HG02885 (cell line): ENCODE measurements at regions not wholly inside any gene's neighbourhood (a gene's known extent, or its start where the extent isn't known, plus 50 kb on each side); places are given as distances from the start of the nearest gene placed in this dataset.
"Not testable (repeated sequence)": the region's sequence is repeated elsewhere in the genome, so short reads cannot be mapped to it uniquely, and the experiment has no call there.

Source experiments
- ATAC-seq: cut with Tn5 transposase; IDR thresholded peaks from one replicate; pipeline ENCODE4 v1.9.1; 2021; ENCODE audit warnings: mild to moderate bottlenecking; ENCODE audit not compliant: unreplicated experiment, poor library complexity

DNA sequence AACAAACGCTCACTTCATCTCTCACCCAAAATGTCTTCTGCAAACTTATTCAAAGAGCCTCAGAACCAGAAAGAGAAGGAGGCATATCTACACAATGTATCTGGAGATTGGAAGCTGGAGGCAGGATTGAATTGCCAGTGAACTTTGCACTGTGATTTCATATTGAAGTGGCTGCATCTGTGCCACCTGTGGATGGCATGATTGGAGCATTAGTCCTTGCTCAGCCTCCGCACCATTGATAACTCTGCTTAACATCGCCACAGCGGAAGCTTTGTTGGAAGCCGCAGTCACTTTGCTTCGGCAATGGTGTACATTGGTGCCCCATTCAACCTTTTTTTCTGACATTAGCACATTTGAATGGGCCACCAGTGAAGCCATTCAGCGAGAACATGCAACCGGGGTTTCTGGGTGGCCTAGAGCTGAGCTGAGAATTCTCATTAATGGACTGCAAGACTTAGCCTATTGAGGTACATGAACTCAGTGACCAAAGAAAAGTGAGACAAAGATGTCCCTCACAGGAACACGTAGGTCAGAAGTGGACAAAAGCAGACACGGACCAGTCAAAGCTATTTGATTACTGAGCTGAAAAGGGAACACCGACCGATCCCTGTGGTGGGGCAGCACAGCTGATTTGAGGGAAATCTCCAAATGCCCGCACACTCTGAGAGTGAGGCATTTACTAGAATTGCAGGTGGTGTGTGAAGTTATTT, 130.4 kb downstream of the BRMS1L start:
- ATAC-seq = no peak

DNA sequence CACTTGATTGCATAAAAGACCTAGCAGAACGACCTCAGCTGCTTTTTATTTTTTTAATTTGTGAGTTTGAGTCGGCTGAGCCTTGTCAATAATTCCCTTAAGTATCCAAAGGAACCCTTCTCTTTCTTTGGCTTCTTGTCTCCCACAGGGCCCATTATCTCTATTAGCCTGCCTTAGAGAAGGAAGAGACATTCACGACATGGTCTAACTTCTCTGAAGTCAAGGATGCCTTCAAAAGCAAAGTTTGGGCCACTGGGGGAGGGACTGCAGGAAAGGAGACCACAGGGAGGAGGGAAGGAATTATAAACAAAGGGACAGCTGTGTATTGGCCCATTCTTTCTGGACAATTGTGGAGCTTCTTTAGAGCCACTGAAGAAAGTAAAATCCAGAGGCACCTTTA, 126.4 kb downstream of the BRMS1L start:
- no peak for ATAC-seq

DNA sequence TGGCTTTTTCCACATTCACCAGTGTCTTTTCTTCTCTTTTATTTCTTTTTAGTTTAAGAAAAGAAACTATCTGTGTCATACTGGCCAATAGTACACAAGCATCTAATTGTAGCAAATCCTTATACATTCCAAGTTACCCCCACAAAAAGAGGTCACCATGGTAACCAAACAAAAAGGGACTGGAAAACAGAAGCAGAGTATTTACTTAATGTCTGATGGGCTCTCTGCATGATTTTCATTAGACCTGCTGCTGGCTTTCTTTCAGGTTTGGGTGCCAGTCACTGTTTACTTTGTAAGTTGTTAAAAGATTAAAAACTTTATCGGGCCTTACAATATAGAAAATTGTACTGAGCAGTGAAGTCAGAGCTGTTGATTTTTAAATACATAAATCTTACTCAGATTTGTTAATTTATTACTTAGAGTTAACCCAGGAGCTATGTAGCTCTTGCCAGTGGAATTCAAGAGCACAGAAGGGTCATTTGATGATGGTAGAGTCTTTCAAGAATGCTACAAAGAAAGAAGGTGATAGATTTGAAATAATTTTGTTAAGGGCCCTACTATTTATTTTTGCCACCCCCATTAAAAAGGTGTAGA, 123.9 kb downstream of the BRMS1L start:
- no peak for ATAC-seq

DNA sequence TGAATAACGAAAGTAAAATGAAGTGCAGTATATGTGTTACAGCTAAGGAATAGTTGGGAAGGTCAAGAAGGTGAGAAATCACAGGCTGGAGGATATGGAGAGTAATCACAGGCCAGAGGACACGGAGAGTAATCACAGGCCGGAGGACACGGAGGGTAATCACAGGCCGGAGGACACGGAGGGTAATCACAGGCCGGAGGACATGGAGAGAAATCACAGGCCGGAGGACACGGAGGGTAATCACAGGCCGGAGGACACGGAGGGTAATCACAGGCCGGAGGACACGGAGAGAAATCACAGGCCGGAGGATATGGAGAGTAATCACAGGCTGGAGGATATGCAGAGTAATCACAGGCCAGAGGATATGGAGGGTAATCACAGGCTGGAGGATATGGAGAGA, 121.8 kb downstream of the BRMS1L start:
- ATAC-seq = not testable (repeated sequence)

DNA sequence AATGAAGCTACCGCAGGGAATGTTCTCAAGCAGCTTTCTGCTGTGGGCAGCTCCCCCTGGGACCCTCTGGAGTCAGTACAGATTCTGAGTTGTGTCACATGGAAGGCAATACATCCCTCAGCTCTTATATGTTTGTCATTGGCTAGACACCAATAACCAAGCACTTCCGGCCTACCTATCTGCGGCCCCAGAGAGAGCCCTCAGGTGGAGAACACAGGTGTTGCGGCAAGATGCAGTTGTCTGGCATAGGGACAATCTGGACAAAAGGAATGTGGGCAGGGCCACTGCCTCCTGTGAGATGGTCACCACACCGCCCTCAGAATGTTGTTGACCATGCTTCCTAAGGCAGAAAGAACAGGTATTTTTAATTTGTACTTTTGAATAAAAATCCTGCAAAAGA, 118.7 kb downstream of the BRMS1L start:
- ATAC-seq = no peak

DNA sequence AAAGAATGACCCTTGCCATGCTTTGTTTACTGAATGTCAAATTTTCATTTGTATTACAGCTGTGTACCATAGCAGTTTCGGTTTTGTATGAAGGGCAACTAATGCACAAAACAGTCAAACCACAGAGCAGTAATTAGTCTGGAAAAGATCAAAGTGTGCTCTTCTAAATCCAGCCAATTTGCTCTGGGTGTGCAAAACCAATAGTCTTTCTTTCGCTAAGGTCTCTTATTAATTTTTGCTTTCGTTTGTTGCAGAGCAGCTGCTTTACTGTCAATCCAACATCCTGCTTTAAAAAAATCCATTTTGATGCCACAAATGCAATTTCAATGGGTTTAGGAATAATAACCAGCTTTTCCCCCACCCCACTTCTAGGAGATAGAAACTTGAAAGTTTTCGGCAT, 114.2 kb downstream of the BRMS1L start:
- peak; percentile 77 for ATAC-seq

DNA sequence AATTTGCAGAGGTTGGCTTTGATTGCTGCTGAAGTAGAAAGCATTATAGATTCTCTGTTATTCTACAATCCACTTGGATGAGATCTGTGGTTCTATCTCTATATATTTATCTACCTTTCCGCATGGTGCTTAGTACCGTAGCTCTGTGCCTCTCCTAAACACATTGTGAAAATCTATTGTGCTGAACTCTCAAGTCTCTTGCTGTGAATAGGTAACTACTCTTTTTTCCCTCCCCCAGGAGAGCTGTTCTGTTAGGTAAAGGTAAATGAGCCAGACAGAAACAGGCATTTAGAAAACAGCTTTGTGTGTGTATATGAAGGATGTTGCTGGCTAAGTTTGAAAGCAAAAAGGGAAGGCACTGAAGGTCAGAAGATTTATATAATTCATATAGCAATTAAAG, 112.6 kb downstream of the BRMS1L start:
- no peak for ATAC-seq

DNA sequence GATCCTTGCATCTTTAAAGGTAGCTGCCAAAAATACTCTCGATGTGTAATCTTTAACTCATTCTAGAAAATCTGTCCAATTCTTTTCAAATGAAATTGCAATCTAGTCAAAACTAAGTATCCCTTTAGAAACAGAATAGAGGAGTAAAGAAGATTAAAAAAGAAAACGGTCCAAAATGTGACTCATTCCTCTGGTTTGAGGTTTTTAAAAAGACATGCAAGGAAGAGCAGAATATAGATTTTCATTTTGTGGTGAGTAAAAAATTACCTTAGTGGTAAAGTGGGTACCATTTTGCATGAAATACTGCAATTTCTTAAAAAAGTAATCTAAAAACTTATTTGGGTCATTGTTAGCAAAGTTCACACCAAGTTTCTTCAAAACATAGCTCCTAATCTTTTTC, 108.4 kb downstream of the BRMS1L start:
- peak; percentile 62 for ATAC-seq

DNA sequence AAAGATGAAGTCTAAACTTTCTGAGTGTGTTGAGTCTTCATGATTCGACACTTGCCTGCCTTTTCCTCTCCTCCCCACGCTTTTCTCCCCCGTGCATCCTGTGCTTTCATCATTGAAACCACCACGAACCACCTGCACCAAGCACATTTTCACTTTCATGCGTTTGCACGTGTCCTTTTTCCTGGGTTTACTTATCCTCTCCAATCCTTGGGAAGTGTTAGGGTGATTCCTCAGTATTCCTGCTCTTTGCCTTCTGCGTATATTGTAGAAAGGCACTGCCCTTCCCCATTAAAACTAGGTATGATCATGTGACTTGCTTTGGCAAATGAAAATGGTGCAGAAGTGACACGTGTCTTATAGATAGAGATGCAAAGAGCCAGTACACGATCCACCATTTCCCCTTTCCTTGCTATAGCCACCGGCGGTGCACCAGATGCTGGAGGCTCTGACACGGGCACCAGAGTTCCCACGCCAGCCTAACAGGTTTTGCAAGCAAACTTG, 106.6 kb downstream of the BRMS1L start:
- ATAC-seq = peak; percentile 69

DNA sequence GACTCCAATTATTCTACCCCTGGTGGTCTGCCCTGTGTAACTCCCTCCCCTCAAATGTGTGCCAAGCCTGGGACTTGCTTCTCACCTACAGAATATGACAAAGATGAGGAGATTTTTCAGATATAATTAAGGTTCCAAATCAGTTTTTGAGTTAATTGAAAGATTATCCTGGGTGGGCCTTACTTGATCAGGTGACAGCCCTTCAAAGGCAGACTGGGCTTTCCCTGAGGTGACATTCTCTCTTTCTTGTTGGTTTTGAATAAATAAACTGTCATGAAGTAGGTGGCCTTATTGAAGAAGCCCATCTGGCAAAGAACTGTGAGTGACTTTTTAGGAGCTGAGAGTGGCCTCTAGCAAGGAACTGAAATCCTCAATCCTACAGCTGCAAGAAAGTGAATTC, 106.0 kb downstream of the BRMS1L start:
- ATAC-seq = peak; percentile 22

DNA sequence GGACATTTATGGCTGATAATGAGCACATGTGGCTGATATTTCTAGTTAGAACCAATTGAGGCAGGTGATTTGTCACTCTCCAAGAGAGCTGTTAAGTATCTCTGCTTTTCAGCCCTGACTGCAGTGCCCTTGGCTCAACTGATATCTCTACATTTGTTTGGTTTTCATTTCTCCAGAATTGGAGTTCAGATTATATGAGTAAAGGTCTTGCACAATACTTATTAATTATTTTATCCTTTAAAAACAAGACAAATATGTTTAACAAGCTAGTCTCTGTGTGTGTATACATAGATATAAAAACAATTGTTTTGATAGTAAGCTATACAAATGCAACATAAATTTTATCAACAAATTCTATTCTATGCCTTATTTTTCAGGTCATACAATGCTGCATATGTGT, 105.2 kb downstream of the BRMS1L start:
- no peak for ATAC-seq

DNA sequence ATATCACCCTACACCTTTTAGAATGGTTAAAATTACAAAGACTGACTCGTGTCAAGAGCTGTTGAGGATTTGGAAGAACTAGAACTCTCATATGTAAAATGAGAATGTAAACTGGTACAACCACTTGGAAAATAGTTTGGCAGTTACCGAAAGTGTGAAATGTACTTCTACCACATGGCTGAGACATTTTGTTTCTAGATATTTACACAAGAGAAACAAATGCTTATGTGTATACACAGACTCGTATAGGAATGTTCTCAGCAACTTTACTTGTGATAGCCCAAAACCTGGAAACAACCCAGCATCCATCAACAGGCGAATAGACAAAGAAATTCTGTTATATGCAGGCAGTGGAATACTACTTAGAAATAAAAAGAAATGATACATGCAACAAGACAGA, 103.0 kb downstream of the BRMS1L start:
- no peak for ATAC-seq

DNA sequence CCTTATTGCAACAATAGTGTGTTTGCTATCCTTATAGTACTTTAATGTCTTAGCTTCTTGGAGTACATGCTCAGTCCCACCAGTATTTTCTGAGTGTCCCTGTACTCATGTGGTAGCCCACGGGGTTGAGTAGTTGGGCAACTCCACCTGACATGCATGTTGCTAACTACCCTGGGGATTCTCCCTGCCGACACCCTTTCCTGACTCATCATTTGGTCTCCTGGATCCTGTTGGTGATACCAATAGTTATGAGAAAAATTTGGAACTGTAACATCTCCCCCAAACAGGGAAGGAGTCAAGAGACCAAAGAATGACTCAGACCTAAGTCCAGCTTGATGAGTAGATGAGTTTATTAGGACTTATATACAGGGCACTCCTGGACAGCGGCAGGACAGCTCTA, 101.6 kb downstream of the BRMS1L start:
- ATAC-seq = no peak

DNA sequence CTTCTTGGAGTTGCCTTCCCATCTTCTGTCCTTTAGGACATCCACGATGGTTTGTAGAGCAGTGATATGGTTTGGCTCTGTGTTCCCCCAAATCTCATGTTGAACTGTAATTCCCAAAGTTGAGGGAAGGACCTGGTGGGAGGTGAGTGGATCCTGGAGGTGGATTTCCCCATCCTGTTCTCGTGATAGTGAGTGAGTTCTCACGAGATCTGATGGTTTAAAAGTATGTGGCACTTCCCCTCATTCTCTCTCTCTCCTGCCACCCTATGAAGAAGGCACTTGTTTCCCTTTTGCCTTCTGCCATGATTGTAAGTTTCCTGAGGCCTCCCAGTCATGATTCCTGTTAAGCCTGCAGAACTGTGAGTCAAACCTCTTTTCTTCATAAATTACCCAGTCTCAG, 99.2 kb downstream of the BRMS1L start:
- no peak for ATAC-seq

DNA sequence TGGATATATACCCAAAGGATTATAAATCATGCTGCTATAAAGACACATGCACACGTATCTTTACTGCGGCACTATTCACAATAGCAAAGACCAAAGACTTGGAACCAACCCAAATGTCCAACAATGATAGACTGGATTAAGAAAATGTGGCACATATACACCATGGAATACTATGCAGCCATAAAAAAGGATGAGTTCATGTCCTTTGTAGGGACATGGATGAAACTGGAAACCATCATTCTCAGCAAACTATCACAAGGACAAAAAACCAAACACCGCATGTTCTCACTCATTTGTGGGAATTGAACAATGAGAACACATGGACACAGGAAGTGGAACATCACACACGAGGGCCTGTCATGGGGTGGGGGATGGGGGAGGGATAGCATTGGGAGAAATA, 96.5 kb downstream of the BRMS1L start:
- ATAC-seq = not testable (repeated sequence)

DNA sequence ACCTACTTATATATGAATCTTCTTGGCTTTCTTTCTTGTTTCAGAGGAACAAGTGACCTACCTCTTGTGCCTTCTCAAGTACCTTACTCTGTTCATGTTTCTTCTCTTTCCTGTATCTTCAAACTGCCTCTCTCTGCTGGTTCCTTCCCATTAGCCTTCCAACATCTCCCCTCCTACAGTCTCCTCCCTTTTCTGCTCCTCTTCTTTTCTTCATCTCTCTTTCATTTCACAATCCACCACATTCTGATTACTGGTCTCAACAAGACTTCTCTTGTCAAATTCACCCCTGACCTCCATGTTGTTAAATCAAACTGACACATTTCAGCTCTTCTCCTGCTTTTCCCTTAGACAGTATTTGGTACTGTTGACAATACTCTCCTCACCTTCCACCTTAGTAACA, 95.6 kb downstream of the BRMS1L start:
- ATAC-seq = no peak
